Sigmoid colon (tissue), 6 donors: ENCODE measurements at regions not wholly inside any gene's neighbourhood (a gene's known extent, or its start where the extent isn't known, plus 50 kb on each side); places are given as distances from the start of the nearest gene placed in this dataset.

ENCODE experiments used
- DNase-seq: peaks from one replicate; pipeline ENCODE4 v3.0.0-alpha.2; 2019
- H3K27ac ChIP-seq, 4 donors: fragments of 200-600 bp; sonication (generic); one replicate each; pipeline ENCODE4 v1.5.1; 2016 to 2019; ENCODE audit warnings: mild to moderate bottlenecking in 1 of 4
- H3K27me3 ChIP-seq, 3 donors: fragments of 200-600 bp; sonication (generic); one replicate each; pipeline ENCODE4 v1.5.1; 2019; ENCODE audit warnings: mild to moderate bottlenecking in 1 of 3
- H3K36me3 ChIP-seq, 4 donors: fragments of 200-600 bp; sonication (generic); one replicate each; pipeline ENCODE4 v1.5.1; 2016 to 2019
- H3K4me1 ChIP-seq, 4 donors: fragments of 200-600 bp; sonication (generic); one replicate each; pipeline ENCODE4 v1.5.1; 2017 to 2019
- H3K4me3 ChIP-seq, 4 donors: fragments of 200-600 bp; sonication (generic); one replicate each; pipeline ENCODE4 v1.5.1; 2017 to 2019; ENCODE audit warnings: mild to moderate bottlenecking in 2 of 4, moderate library complexity in 1 of 4
- H3K9me3 ChIP-seq, 4 donors: fragments of 200-600 bp in 3 of 4; sonication (generic) in 3 of 4; one replicate each; pipeline versions ENCODE4 v1.5.1 to v1.6.1; 2013 to 2019
- EP300 ChIP-seq, 4 donors: sonication (generic); formaldehyde crosslinking; IDR thresholded peaks; one replicate each; pipeline ENCODE4 v1.6.1; 2017; ENCODE audit warnings: antibody characterized with exemption in 4 of 4
- POLR2A ChIP-seq, 2 donors: fragments of 450-650 bp; IDR thresholded peaks; one replicate each; pipeline ENCODE4 v1.6.1; 2016; ENCODE audit warnings: antibody characterized with exemption in 2 of 2, mild to moderate bottlenecking in 2 of 2, moderate library complexity in 2 of 2
- POLR2AphosphoS5 ChIP-seq, 4 donors: sonication (generic); formaldehyde crosslinking; IDR thresholded peaks; one replicate each; pipeline ENCODE4 v1.6.1; 2017; ENCODE audit warnings: antibody characterized with exemption in 4 of 4
- WGBS, 2 donors: extraction: QIAGEN DNeasy Blood & Tissue Kit; methylation state at CpG; one replicate each; pipeline ENCODE4 v1.1.7; 2013; 5-methylcytosine and 5-hydroxymethylcytosine counted together
- intact Hi-C: fragments of 100-400 bp; cut with DNase I; formaldehyde crosslinking; loops from one replicate; pipeline ENCODE4 v1.15.1; 2023
- TF ChIP-seq, protein P1 (sequence below), 4 experiments: fragments of 450-650 bp in 3 of 4; fragments of 200-600 bp in 1 of 4; IDR thresholded peaks; one replicate each; pipeline ENCODE4 v1.5.1; 2016 to 2019; ENCODE audit warnings: antibody characterized with exemption in 4 of 4, mild to moderate bottlenecking in 3 of 4, moderate library complexity in 2 of 4
- donor health status: healthy with polysubstance abuse.
- donor health status: healthy.

DNA sequence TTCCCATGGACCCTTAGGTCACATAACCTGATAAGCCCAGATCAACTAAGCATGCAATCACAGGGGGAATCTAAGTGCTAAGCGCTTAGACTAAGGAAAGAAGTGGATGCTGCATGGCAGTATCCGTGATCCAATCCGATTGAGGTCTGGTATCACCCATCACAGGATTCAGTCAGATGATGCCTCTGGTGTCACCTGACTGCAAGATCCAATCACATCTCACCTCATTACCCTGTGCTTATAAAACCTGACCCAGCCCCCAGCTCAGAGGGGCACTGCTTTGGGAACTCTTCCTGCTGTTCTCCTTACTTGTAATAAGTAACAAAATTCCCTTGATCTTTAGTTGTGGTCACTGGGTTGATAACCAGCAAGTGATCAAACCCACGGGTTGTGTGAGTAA lies 84.7 kb upstream of the TMEM168 start:
- DNase-seq = no peak
- WGBS, 2 donors = 95 to 96% methylated on average over 4 of the region's 4 CpGs
- H3K9me3 ChIP-seq = no peaks in the 10 kb centered on the region
- H3K27ac ChIP-seq = no peak overlapping the region
- H3K4me1 ChIP-seq = peaks cover 0 to 11% (median 0%) of the 10 kb centered on the region in 4 donors
- TF ChIP-seq POLR2AphosphoS5 (IDR thresholded peaks at IDR 0.05) (no peak), EP300 (IDR thresholded peaks at IDR 0.05) (no peak), POLR2A (IDR thresholded peaks at IDR 0.05) (no peak)
- TF ChIP-seq, protein P1, sequence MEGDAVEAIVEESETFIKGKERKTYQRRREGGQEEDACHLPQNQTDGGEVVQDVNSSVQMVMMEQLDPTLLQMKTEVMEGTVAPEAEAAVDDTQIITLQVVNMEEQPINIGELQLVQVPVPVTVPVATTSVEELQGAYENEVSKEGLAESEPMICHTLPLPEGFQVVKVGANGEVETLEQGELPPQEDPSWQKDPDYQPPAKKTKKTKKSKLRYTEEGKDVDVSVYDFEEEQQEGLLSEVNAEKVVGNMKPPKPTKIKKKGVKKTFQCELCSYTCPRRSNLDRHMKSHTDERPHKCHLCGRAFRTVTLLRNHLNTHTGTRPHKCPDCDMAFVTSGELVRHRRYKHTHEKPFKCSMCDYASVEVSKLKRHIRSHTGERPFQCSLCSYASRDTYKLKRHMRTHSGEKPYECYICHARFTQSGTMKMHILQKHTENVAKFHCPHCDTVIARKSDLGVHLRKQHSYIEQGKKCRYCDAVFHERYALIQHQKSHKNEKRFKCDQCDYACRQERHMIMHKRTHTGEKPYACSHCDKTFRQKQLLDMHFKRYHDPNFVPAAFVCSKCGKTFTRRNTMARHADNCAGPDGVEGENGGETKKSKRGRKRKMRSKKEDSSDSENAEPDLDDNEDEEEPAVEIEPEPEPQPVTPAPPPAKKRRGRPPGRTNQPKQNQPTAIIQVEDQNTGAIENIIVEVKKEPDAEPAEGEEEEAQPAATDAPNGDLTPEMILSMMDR (IDR thresholded peaks at IDR 0.05) = no peak
- intact Hi-C loops = no loop called here
- H3K4me3 ChIP-seq = no peak overlapping the region
- H3K27me3 ChIP-seq = no peaks in the 10 kb centered on the region
- no peaks in the 10 kb centered on the region for H3K36me3 ChIP-seq

DNA sequence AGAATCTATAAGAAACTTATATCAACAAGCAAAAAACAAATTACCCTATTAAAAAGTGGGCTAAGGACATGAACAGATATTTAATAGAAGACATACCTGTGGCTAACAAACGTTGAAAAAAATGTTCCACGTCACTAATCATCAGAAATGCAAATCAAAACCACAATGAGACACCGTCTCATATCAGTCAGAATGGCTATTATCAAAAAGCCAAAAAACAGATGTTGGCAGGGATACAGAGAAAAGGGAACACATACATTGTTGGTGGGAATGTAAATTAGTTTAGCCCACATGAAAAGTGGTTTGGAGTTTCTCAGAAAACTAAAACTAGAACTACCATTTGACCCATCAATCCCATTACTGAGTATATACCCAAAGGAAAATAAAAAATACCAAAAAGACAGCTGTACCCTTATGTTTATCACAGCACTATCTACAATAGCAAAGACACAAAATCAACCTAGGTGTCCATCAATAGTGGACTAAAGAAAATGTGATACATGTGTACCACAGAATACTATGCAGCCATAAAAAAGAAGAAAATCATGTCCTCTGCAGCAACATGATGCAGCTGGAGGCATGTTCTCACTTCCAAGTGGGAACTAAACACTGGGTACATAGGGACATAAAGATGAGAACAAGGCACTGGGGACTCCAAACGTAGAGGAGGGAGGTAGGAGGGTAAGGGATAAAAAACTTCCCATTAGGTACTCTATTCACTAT lies 83.8 kb upstream of the TMEM168 start:
- no peaks in the 10 kb centered on the region for H3K36me3 ChIP-seq
- TF ChIP-seq, protein P1 (IDR thresholded peaks at IDR 0.05) = no peak
- TF ChIP-seq POLR2AphosphoS5 (IDR thresholded peaks at IDR 0.05) = no peak
- no peak for TF ChIP-seq EP300 (IDR thresholded peaks at IDR 0.05)
- no peak for TF ChIP-seq POLR2A (IDR thresholded peaks at IDR 0.05)
- intact Hi-C loops = no loop called here
- H3K4me1 ChIP-seq = peaks cover 0 to 11% (median 0%) of the 10 kb centered on the region in 4 donors
- H3K27ac ChIP-seq = no peak overlapping the region
- H3K27me3 ChIP-seq = no peaks in the 10 kb centered on the region
- 70 to 84% methylated on average over 4 of the region's 4 CpGs for WGBS, 2 donors
- no peak overlapping the region for H3K4me3 ChIP-seq
- no peak for DNase-seq
- no peaks in the 10 kb centered on the region for H3K9me3 ChIP-seq

DNA sequence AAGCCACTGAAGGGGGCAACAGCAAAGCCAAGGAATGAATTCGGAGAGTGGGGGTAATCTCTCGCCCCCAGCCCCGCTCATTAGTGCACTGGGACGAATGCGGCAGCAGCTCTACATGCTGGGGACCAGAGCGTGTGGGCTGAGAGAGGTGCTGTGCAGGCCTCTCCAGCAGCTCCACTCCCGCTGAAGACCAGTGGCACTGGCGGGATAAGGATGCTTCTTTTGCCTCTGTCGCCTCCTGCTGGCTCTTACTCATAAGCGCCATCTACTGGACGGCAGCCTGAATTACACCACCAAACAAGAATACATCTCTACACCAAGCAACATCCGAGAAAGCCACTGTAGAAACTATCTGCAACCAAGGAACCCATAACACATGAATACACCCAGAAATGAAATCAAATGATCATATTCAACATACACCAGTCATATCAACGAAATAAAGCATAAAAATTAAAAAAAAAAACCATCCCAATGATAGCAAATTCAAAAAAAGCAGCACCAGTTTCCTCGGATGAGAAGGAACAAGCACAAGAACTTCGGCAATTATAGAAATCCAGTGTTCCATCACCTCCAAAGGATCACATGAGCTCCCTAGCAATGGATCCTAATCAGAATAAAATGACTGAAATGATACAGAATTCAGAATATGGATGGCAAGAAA lies 79.0 kb upstream of the TMEM168 start:
- Histone ChIP-seq H3K27ac (no peak overlapping the region), H3K9me3 (no peaks in the 10 kb centered on the region), H3K4me1 (peaks cover 0 to 24% (median 9%) of the 10 kb centered on the region in 4 donors), H3K27me3 (no peaks in the 10 kb centered on the region), H3K4me3 (no peak overlapping the region), H3K36me3 (no peaks in the 10 kb centered on the region)
- intact Hi-C loops = no loop called here
- 81 to 87% methylated on average over 15 of the region's 15 CpGs for WGBS, 2 donors
- TF ChIP-seq, protein P1 (IDR thresholded peaks at IDR 0.05) = peak in 1 of 4 experiments; percentile 42
- TF ChIP-seq POLR2A (IDR thresholded peaks at IDR 0.05) = no peak
- DNase-seq = no peak

DNA sequence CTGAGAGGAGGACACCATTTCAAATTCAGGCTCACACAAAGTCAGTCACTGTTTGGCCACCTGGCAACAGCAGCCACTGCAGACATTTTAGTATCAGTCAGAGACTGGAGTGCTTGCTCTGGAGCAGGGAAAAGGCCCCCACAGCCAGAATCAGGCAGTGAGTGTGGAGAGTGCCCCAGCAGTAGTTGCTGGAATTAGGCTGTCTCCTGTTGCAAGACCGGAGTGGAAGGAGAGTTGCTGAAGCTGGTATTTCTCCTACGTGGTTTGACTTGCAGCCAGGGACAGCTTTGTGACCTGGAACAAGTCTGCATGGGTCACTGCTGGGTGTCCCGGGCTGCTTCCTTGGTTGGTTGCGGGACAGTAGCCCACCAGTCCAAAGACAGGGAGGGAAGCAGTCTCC lies 78.4 kb upstream of the TMEM168 start:
- no peaks in the 10 kb centered on the region for H3K36me3 ChIP-seq
- peaks cover 0 to 24% (median 9%) of the 10 kb centered on the region in 4 donors for H3K4me1 ChIP-seq
- intact Hi-C loops = no loop called here
- TF ChIP-seq EP300 (IDR thresholded peaks at IDR 0.05) (no peak), POLR2AphosphoS5 (IDR thresholded peaks at IDR 0.05) (no peak), POLR2A (IDR thresholded peaks at IDR 0.05) (no peak)
- TF ChIP-seq, protein P1 (IDR thresholded peaks at IDR 0.05) = no peak
- 95 to 98% methylated on average over 4 of the region's 4 CpGs for WGBS, 2 donors
- DNase-seq = no peak
- no peak overlapping the region for H3K4me3 ChIP-seq
- H3K27ac ChIP-seq = no peak overlapping the region
- H3K27me3 ChIP-seq = no peaks in the 10 kb centered on the region
- no peaks in the 10 kb centered on the region for H3K9me3 ChIP-seq
